IPS DF 4.7 (cell line): ENCODE measurements at regions not wholly inside any gene's neighbourhood (a gene's known extent, or its start where the extent isn't known, plus 50 kb on each side); places are given as distances from the start of the nearest gene placed in this dataset.
"Not testable (repeated sequence)": the region's sequence is repeated elsewhere in the genome, so short reads cannot be mapped to it uniquely, and the experiment has no call there.

Experiments used
- DNase-seq: peaks from one replicate; pipeline ENCODE4 v3.0.0-alpha.2; 2013; ENCODE audit warnings: low spot score; ENCODE audit errors: extremely low read depth

DNA sequence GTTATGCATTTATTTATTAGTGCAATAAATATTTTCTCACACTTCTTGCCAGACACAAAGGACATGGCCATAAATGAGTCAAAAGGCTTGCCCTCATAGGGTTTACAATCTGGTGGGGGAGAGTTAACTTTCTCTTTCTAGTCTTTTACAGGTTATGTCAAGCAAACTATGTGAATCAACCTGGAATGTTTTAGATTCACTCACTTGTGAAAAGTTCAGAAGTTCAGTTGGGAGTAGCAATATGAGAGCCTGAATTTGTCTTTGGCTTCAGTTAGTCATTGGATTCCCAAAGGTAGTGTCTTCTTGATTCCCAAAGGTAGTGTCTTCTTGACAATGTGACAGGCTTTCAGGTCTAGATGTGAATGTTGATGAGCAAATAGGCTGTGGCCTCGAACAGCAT lies 264.8 kb downstream of the SOX2 start:
- no peak for DNase-seq

DNA sequence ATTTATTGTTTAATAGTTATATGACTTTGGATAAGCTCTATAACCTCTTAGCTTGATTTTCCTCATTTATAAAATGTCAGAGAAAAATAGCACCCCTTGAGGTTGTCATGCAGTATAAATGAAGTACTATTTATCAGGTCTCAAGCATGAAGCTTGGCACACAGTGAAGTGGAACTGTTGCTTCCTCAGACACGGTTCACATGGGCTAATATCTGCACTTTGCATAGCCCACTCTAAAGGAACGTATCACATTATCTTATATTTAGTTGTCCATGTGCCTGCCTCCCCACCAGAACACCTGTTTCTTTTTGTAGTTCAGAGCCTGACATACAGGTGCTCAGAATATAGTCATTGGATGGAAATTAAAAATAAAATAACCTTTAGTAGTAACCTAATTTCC lies 273.7 kb downstream of the SOX2 start:
- no peak for DNase-seq

- no peak for DNase-seq
Observed at GRCh38 chr3:181987736-181988135, 276.0 kb downstream of the SOX2 start.

- DNase-seq, result no peak
Observed at GRCh38 chr3:181998828-181999227, 287.1 kb downstream of the SOX2 start.

DNA sequence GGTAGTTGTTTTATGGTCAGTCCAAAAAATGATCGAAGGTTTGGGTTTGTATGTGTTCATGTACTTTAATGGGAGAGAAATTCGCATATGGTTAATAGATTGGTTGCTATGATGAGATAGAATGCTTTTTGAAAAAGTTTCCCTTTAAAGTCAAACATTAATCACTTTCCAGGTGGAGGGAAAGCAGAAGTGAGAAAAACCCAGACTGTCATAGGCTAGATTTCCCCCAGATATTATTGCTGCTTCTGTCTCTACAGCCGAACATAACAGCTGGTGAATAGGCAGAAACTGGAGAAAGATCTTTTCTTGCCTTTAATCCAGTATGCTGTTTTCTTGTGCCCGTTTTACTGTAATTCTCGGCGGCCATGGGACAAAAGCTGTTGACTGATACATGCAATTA lies 287.6 kb downstream of the SOX2 start:
- no peak for DNase-seq

DNA sequence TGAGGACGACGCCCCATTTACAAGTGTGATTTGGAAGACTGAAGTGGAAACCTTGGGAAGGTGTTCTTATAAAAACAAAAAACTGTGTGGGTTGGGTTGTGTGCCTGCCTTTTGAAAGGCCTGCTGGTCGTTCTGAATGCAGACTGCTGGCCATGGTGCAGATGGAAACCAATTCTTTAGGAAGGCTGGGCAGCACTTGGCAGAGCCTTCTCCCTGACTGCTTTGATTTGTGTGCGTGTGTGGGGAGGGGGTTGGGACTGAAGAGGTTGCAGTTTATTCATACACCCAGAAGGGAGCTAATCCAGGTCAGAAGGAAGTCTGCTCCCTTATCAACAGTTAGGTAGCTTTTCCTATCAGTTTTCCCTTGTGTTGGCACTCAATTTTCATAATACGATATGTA lies 288.7 kb downstream of the SOX2 start:
- DNase-seq, result no peak

DNA sequence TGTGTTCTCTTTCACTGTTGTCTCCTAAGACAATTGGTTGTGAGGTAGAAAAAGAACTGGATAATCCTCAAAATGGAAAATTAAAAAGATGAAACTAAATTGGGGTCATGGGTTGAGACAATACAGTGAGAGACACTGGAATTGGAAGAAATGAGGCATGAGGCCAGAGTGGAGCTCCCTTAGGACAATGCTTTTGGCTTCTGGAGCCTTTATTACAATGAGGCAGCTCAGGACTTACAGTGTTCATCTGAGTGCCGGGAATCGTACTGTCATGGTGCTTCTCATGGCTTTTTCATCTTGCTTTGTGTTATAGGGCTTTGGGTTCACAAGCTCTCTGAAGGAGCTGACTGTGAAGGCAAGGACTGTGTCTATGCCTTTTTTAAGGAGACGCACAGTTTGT lies 293.5 kb downstream of the SOX2 start:
- no peak for DNase-seq

GRCh38 chr3:182005701-182006100 lies 294.0 kb downstream of the SOX2 start:
- DNase-seq, result no peak

DNA sequence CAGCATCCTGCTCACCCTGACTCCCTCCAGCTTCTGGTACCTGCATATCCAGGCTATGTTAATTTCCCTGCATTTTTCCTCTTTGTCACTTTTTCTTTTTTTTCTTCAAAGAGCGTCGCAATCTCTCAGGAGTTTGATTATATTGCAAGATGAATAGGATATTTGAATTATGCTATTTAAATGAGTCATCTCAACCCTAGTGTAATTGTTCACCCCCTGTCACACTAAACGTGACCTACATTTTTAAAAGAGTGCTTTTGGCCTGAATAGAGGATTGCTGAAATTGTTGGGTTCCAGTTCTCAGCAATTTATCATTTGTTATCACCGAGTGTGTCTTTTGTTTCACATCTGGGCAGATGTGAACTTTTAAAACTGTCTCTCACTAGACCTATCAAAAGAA lies 294.7 kb downstream of the SOX2 start:
- DNase-seq, result no peak

- no peak for DNase-seq
Observed at GRCh38 chr3:182007441-182007840, 295.7 kb downstream of the SOX2 start.

GRCh38 chr3:182018361-182018760 lies 306.6 kb downstream of the SOX2 start:
- no peak for DNase-seq

- no peak for DNase-seq
Observed at GRCh38 chr3:182019926-182020325, 308.2 kb downstream of the SOX2 start.

GRCh38 chr3:182023843-182024242 lies 312.1 kb downstream of the SOX2 start:
- no peak for DNase-seq

- no peak for DNase-seq
Observed at GRCh38 chr3:182027366-182027765, 315.6 kb downstream of the SOX2 start.

GRCh38 chr3:182028081-182028480 lies 316.4 kb downstream of the SOX2 start:
- no peak for DNase-seq

DNA sequence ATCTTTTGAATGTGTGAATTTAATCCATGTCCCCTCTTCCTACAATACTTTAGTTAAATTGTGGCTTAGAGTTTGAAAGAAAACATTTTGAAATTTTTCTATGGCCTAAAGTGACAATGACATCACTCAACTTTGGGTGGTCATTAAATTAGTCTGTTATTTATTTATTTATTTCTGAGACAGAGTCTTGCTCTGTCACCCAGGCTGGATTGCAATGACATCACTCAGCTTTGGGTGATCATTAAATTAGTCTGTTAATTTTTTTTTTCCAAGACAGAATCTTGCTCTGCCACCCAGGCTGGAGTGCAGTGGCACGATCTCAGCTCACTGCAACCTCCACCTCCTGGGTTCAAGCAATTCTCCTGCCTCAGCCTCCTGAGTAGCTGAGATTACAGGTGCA lies 322.5 kb downstream of the SOX2 start:
- not testable (repeated sequence) for DNase-seq

DNA sequence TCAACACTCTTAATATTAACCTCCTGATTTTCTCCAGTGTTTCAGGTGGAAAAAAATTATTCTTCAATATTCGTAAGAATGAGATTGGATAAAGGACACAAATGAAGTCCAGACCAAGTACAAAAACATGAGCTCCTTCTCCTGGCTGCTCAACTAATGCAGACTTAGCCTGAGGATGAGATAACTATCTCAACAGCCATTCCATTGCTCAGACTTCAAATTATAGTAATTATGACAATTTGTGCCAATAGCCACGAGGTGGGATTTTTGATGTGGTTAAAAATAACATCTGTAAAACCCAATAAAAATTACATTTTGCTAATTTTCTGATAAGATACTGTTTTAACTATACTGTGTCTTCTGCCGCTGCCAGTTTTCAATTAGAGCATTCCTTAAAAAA lies 323.6 kb downstream of the SOX2 start:
- DNase-seq, result no peak

DNA sequence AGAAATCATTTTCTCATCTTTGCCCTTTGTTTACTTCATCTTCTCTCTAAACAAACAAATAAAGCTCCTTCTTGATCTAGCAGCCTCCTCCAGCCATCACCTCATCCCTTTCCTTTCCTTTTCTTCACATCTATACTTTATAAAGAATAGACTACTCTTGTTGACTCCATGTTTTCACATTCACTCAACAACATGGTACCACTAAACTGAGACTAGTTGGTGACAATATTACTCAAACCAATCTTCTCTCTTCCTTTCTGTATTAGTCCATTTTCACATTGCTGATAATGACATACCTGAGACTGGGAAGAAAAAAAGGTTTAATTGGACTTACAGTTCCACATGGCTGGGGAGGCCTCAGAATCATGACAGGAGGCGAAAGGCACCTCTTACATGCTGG lies 324.7 kb downstream of the SOX2 start:
- no peak for DNase-seq

DNA sequence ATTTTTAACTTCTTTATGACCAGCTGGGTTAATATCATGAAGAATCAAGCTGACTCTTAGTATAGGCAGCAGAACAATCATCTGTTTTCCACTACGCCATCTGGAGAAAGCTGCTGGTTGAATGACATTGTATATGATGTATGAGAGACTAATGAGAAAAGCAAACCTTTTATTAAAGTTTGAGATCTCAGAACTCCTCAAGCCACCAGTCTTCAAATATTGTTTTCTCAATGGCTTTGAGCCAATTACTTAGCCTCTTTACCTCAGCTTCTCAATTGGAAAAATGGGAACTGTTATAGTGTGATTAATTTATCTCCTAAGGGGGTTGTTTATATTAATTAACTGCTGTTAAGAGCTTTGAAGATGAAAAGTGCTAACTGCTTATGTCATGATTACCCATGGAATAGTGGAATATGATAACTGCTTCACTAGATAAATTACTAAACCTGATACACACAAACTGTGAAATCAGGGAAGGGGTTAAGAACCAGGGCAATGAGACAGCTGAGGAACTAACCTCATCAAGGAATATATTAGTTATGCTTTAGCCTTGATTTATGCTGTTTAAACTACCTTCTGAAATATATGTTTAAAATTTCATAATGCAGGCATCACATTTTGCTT lies 330.1 kb downstream of the SOX2 start:
- no peak for DNase-seq

- DNase-seq, result no peak
Observed at GRCh38 chr3:182045736-182046135, 334.0 kb downstream of the SOX2 start.

GRCh38 chr3:182046166-182046764 lies 334.5 kb downstream of the SOX2 start:
- no peak for DNase-seq

- no peak for DNase-seq
Observed at GRCh38 chr3:182050932-182051331, 339.2 kb downstream of the SOX2 start.

GRCh38 chr3:182052332-182052731 lies 340.6 kb downstream of the SOX2 start:
- DNase-seq, result no peak

- DNase-seq, result no peak
Observed at GRCh38 chr3:182052757-182053156, 341.0 kb downstream of the SOX2 start.
